Activated T-helper 1 cell treated with Interleukin-2 at 50 U/mL for 16 hours (primary cell): ENCODE measurements at regions not wholly inside any gene's neighbourhood (a gene's known extent, or its start where the extent isn't known, plus 50 kb on each side); places are given as distances from the start of the nearest gene placed in this dataset.
"Not testable (repeated sequence)": the region's sequence is repeated elsewhere in the genome, so short reads cannot be mapped to it uniquely, and the experiment has no call there.

Experiments
- DNase-seq: peaks from one replicate; pipeline ENCODE4 v3.0.0-alpha.2; 2020; ENCODE audit warnings: low read depth

- no peak for DNase-seq
These were observed 274.3 kb upstream of the XYLT1 start for GRCh38 chr16:17744921-17745572.

DNA sequence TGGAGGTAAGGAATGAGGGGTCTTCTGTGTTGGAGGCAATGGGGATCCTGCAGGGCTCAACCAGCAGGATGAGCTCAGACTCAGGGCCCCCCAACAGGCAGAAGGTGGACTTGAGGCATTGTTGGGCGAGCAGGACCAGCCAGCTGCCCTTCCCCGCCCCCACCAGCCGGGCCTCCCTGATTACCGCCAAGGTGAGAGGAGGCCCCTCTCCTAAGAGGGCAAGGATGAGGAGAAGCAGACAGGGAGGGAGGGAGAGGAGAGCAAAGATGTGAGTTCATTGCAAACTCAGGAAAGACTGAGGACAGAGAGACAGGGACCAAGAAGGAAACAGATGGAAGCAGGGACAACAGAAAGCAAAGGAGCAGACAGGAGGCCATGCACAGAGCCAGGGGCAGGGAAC, 272.8 kb upstream of the XYLT1 start:
- no peak for DNase-seq

- no peak for DNase-seq
These were observed 272.4 kb upstream of the XYLT1 start for GRCh38 chr16:17743158-17743557.

DNA sequence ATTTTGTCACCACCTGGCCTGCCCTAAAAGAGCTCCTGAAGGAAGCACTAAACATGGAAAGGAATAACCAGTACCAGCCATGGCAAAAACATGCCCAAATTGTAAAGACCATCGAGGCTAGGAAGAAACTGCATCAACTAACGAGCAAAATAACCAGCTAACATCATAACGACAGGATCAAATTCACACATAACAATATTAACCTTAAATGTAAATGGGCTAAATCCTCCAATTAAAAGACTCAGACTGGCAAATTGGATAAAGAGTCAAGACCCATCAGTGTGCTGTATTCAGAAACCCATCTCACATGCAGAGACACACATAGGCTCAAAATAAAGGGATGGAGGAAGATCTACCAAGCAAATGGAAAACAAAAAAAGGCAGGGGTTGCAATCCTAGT, 264.3 kb upstream of the XYLT1 start:
- not testable (repeated sequence) for DNase-seq

DNA sequence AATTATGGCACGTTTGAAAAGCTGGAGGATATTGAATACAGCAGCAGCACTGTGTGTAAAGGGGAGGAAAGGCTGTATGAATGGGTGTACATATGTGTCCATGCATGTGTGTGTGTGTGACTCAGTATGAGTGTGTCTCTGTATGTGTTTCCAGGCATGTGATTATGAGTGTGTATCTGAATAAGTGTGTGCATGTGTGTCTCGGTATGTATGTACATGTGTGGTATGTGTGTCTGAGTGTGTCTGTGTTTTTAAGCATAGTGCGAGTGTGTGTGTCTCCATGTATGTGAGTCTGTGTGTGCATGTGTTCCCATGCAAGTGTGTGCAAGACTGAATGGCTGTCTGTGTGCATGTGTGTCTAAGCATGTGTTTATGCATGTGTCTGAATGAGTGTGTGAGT, 259.1 kb upstream of the XYLT1 start:
- DNase-seq = no peak

DNA sequence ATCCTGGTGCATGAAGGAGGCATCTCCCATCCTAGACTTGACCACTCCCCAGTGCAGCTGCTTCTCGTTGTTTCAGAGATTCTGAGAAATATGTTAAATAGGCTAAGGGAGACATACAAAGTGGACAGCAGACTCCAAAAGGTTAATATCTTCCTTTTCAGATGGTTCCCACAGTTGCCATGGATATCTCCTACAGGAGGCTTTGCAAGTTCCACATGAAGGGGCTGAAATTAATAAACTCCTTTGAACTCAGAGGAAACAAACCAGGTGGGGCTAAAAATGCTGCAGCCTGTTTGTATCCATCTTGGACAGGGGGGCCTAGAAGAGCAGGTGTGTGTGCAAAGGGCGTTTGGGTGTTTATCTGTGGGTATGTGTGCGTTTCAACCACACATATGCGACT, 257.4 kb upstream of the XYLT1 start:
- DNase-seq = no peak

- no peak for DNase-seq
These were observed 253.6 kb upstream of the XYLT1 start for GRCh38 chr16:17724242-17724898.

- no peak for DNase-seq
These were observed 252.9 kb upstream of the XYLT1 start for GRCh38 chr16:17723531-17724134.

GRCh38 chr16:17718495-17718894, 247.7 kb upstream of the XYLT1 start:
- DNase-seq = no peak

DNA sequence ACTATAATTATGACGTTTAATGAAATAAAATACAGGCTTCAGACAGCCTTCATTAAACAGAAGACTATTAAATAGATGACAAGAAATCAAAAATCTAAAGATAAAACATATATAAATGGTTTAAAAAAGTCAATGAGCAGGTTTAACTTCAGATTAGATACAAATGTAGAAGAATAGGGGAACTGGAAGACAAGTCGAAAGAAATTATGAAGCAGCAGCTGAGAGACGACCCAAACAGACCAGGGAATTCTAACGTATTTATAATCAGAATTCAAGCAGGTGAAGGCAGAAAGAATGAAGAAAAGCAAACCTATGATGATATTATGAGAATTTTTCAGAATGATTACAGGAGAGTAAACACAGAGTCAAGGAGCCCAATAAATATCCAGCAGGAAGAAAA, 235.1 kb upstream of the XYLT1 start:
- no peak for DNase-seq

- no peak for DNase-seq
These were observed 225.9 kb upstream of the XYLT1 start for GRCh38 chr16:17696616-17697015.

GRCh38 chr16:17692484-17692883, 221.7 kb upstream of the XYLT1 start:
- DNase-seq = no peak

- DNase-seq = no peak
These were observed 221.1 kb upstream of the XYLT1 start for GRCh38 chr16:17691899-17692176.

- no peak for DNase-seq
These were observed 220.5 kb upstream of the XYLT1 start for GRCh38 chr16:17691106-17691898.

DNA sequence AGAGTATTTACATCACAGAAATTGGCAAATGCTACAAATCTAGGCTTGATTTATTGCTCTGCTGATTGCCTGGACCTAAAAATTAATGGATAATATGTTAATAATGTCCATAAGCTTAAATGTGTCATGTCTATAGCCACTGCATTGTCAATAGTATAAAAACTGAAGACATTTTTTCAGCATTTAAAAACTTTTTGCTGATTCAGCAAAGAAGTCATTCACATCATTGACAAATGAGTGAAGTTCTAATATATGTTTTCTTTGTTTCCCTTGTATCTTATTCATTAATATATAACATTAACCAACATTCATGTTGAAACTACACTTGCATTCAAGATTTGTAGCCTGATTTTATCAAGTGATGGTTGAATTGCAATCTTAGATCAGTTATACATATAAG, 214.7 kb upstream of the XYLT1 start:
- no peak for DNase-seq

GRCh38 chr16:17683281-17683680, 212.5 kb upstream of the XYLT1 start:
- no peak for DNase-seq

GRCh38 chr16:17676171-17676570, 205.4 kb upstream of the XYLT1 start:
- DNase-seq = no peak

- no peak for DNase-seq
These were observed 197.6 kb upstream of the XYLT1 start for GRCh38 chr16:17668386-17668785.

DNA sequence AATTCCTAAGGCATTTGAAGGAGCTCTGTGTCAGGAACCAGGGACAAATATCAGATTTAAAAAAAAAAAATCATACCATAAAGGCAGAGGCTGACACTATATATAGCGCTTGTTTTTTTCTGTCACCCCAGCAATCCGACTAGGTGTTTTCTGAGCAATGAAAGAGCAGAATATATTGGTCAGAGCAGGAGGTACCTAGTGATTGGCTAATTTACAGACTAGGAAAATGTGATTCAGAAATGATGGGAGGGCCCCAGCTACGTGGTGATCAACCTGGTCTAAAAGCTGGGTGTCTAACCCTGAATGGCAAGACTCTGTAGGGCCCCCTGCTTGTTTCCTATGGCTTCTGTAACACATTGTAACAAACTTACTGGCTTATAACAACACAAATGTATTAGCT, 195.5 kb upstream of the XYLT1 start:
- DNase-seq = no peak

DNA sequence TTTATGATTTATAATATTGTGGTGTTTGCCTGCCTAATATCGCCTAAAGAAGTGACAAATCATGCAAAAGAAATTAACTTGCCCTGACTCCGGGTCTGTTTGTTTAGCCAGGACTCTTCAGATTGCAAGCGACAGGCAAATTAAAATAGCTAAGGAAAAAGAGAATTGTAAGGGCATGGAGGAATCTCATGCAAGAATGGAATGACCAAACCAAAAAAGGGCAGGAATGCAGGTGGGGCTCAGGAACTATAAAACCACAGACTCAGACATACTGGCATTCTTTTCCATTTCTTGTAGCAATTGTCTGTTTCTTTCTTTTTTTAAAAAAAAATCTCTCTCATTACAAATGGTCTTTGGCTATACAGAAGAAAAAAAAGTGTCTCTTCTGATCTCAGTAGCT, 188.1 kb upstream of the XYLT1 start:
- DNase-seq = no peak

- no peak for DNase-seq
These were observed 186.3 kb upstream of the XYLT1 start for GRCh38 chr16:17657045-17657444.

DNA sequence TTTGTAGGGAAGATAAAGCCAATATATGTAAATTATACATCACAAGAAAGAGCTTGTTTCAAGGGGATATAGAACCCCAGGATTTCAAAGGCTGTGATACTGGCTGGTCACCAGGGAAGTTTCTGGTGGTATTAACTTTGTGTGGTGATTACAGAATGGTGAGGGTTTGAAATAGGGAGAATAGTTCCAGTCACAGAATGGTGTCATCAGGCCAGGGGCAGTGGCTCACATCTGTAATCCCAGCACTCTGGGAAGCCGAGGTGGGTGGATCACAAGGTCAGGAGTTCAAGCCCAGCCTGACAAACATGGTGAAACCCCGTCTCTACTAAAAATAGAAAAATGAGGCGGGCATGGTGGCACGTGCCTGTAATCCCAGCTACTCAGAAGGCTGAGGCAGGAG, 183.8 kb upstream of the XYLT1 start:
- no peak for DNase-seq

DNA sequence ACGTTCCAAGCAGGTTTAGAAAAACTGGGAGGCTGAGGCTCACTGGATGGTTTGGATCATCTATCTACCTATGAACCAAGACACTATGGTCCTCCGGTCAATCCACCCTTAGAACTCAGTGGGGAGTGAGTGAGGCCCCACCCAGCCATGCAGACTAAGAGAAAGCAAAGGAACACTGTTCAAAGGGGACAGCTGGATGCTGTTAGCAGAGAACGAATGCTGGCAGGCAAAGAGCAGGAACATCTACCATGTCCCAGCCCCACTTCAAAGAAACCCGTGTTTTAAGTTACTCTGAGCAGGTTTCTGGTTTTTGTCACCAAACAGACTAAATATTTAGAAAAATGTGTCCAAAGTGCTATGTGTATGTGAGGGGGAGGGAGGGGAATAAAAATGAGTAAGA, 183.4 kb upstream of the XYLT1 start:
- DNase-seq = no peak
